ENCODE measurements at regions not wholly inside any gene's neighbourhood (a gene's known extent, or its start where the extent isn't known, plus 50 kb on each side); places are given as distances from the start of the nearest gene placed in this dataset.
A peak's percentile ranks its signal among the peaks of the same experiment; 100 is the strongest.

DNA sequence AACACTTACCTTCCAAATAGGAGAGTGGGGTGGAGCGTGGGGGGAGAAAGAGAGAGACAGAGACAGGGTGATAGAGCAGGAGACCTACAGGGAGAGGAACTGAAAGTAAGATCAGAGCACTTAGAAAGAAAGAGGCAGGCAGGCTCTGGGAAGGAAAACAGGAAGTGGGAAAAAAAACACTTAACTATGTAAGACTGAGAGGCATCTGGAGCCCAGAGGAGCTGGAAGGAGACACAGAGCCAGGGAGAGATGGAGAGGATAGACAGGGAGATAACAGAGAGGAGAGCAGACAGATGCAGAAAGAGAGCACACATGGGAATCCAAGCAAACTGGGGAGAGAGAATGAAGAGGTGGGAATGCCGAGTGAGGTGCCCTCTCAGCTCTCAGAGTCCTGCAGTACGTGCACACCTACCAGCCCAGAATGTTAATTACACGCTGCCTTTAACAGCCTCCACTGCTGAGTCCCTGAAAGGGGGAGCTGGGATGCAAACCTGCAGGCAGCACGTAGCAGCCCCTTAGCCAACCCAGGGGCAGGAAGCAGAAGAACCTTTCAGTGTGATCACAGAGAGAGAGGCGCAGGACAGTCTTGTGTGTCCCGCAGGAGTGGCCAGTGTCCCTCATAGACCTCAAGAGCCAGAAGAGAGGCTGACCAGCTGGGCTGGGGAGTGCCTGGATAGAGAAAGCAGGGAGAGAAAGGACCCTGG is 132.7 kb upstream of the LRFN2 start:
- no peak overlapping the region; the same call in 1 of the 2 replicates for H2AK5ac ChIP-seq (ENCODE audit: low read depth, low read length)
- H4K5ac ChIP-seq (ENCODE audit: insufficient read length, low read depth, low read length) = no peak overlapping the region
- no peak overlapping the region for H3K9ac ChIP-seq (replicated peaks in 1 of 4; ENCODE audit: extremely low read depth in 1 of 4, low read depth in 3 of 4, low read length in 3 of 4)
- H2BK5ac ChIP-seq (ENCODE audit: low read depth, low read length) = peak overlapping the region; percentile 52; the same call in 1 of the 2 replicates
- peak overlapping the region in 1 of 4 experiments; percentile 10; a peak in 1 of 8 replicates for H3K4me3 ChIP-seq (ENCODE audit: extremely low read depth in 1 of 4, insufficient read depth in 2 of 4, low read depth in 3 of 4, low read length in 4 of 4)
- FAIRE-seq (no peak), DNase-seq (ENCODE audit: low read depth in 1 of 2, low spot score in 2 of 2) (peak in 1 of 2 experiments; percentile 57)
- no peaks in the 10 kb centered on the region for H3K36me3 ChIP-seq (ENCODE audit: control insufficient read depth in 2 of 4, insufficient read depth in 4 of 4, low read length in 3 of 4)
- no peak overlapping the region for H3K56ac ChIP-seq (replicated peaks; ENCODE audit: insufficient read length, low read depth, low read length)
- no peak overlapping the region; the same call in 1 of the 2 replicates for H4K8ac ChIP-seq (ENCODE audit: extremely low read depth, insufficient read depth, low read length)
- H3K79me1 ChIP-seq (ENCODE audit: low read depth, low read length) = no peaks in the 10 kb centered on the region
- no peaks in the 10 kb centered on the region; a peak in 1 of 7 replicates for H3K27me3 ChIP-seq (replicated peaks in 1 of 4; ENCODE audit: control insufficient read depth in 3 of 4, extremely low read depth in 1 of 4, insufficient read depth in 3 of 4, low read length in 3 of 4)
- H2AFZ ChIP-seq (ENCODE audit: low read length) = peak overlapping the region; percentile 93
- 47% methylated on average over 7 of the region's 7 CpGs; no CpG with 5 or more reads in 1 of the 2 experiments for WGBS, 2 experiments (ENCODE audit: extremely low coverage in 1 of 2, insufficient coverage in 1 of 2, insufficient read length in 1 of 2, insufficient replicate concordance in 2 of 2, low coverage in 1 of 2, low lambda C conversion rate in 2 of 2, missing lambda C conversion rate in 1 of 2)
- H3K79me2 ChIP-seq (ENCODE audit: control insufficient read depth in 1 of 2, insufficient read depth in 2 of 2, low read length in 2 of 2) = no peaks in the 10 kb centered on the region
- no peak overlapping the region for H3K14ac ChIP-seq (ENCODE audit: insufficient read length)
- peaks cover 4 to 12% (median 8%) of the 10 kb centered on the region in 4 experiments for H3K4me1 ChIP-seq (replicated peaks in 1 of 4; ENCODE audit: control insufficient read depth in 3 of 4, insufficient read depth in 4 of 4, low read length in 3 of 4)
- no peak overlapping the region for H3K27ac ChIP-seq (ENCODE audit: low read depth, low read length)
- H2BK120ac ChIP-seq (replicated peaks; ENCODE audit: low read depth, low read length) = no peak overlapping the region
- H3K23ac ChIP-seq (ENCODE audit: insufficient read length) = no peak overlapping the region
- H3K23me2 ChIP-seq (ENCODE audit: low read depth, low read length) = peaks cover 3% of the 10 kb centered on the region; the same call in 1 of the 2 replicates
- H4K20me1 ChIP-seq (replicated peaks in 1 of 2; ENCODE audit: control insufficient read depth in 1 of 2, insufficient read depth in 2 of 2, low read length in 2 of 2) = no peaks in the 10 kb centered on the region
- peak overlapping the region; percentile 18 for H4K91ac ChIP-seq (replicated peaks; ENCODE audit: insufficient read length, low read length)
- H2BK20ac ChIP-seq (ENCODE audit: low read length) = peak overlapping the region; percentile 91; the same call in 1 of the 2 replicates
- peak overlapping the region; percentile 54 for H3K18ac ChIP-seq (ENCODE audit: extremely low read depth, low read length)
- H3K4me2 ChIP-seq (ENCODE audit: insufficient read depth in 1 of 2, low read depth in 2 of 2, low read length in 2 of 2) = peak overlapping the region; percentile 43 to 65
- no peaks in the 10 kb centered on the region for H3K9me3 ChIP-seq (ENCODE audit: insufficient read depth in 2 of 2, low read depth in 1 of 2, low read length in 1 of 2)
- peak overlapping the region; percentile 88; the same call in 1 of the 2 replicates for H2BK12ac ChIP-seq (ENCODE audit: low read depth, low read length)
- ChIA-PET POLR2A (ENCODE audit: partially characterized antibody) (interaction anchor here (0.8 kb wide), 1 partner anchor 14 kb away, joined by 3 read pairs; no protein-coding TSS in a partner anchor), CTCF (ENCODE audit: partially characterized antibody) (interaction anchor here (0.8 to 1.8 kb wide), 7 partner anchors 9 to 320 kb away, joined by 3 to 5 read pairs (median 3); partner anchors contain the start of gene UNC5CL)
- H2BK15ac ChIP-seq (ENCODE audit: low read length) = 0 out of 2 replicates have a peak overlapping the region, but pooled peaks have one; percentile 10
- no peak overlapping the region for H3K4ac ChIP-seq (replicated peaks; ENCODE audit: insufficient read length, low read depth, low read length)
- no peak for TF ChIP-seq ATF3 (IDR thresholded peaks at IDR 0.05; ENCODE audit: insufficient read depth, low read depth, low read length)
- TF ChIP-seq, protein P1, sequence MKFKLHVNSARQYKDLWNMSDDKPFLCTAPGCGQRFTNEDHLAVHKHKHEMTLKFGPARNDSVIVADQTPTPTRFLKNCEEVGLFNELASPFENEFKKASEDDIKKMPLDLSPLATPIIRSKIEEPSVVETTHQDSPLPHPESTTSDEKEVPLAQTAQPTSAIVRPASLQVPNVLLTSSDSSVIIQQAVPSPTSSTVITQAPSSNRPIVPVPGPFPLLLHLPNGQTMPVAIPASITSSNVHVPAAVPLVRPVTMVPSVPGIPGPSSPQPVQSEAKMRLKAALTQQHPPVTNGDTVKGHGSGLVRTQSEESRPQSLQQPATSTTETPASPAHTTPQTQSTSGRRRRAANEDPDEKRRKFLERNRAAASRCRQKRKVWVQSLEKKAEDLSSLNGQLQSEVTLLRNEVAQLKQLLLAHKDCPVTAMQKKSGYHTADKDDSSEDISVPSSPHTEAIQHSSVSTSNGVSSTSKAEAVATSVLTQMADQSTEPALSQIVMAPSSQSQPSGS (IDR thresholded peaks at IDR 0.05; ENCODE audit: low read length) = no peak
- TF ChIP-seq MAFK (IDR thresholded peaks at IDR 0.05; ENCODE audit: low read depth, low read length) = no peak
- TF ChIP-seq SIX5 (IDR thresholded peaks at IDR 0.05; ENCODE audit: low read depth, low read length) = no peak
- TF ChIP-seq E2F6 (IDR thresholded peaks at IDR 0.05) = no peak
- TF ChIP-seq CTBP2 (IDR thresholded peaks at IDR 0.05; ENCODE audit: borderline replicate concordance, insufficient read depth, insufficient read length, low read length) = no peak
- TF ChIP-seq CBX8 (IDR thresholded peaks at IDR 0.05; ENCODE audit: borderline replicate concordance, low read depth, low read length) = no peak
- no peak for TF ChIP-seq ZNF274 (IDR thresholded peaks at IDR 0.05; ENCODE audit: borderline replicate concordance, extremely low read depth, low read length)
